ENCODE measurements at regions not wholly inside any gene's neighbourhood (a gene's known extent, or its start where the extent isn't known, plus 50 kb on each side); places are given as distances from the start of the nearest gene placed in this dataset.

DNA sequence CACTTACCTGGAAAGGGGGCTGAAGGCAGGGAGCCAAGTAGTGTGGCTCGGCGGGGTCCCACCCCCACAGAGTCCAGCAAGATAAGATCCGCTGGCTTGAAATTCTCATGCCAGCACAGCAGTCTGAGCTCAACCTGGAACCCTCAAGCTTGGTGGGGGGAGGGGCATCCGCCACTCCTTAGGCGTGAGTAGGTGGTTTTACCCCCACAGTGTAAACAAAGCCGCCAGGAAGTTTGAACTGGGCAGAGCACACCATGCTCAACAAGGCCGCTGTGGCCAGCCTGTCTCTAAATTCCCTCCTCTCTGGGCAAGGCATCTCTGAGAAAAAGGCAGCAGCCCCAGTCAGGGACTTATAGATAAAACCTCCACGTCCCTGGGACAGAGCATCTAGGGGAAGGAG, 156.3 kb downstream of the KBTBD8 start:
- DNase-seq (ENCODE audit: low read depth in 1 of 2, low spot score in 2 of 2) (peak; percentile 9 to 49), FAIRE-seq (no peak)
- Histone ChIP-seq H2BK20ac (ENCODE audit: low read length) (no peak overlapping the region), H3K4me1 (replicated peaks in 1 of 4; ENCODE audit: control insufficient read depth in 3 of 4, insufficient read depth in 4 of 4, low read length in 3 of 4) (peaks cover 0 to 5% (median 0%) of the 10 kb centered on the region in 4 experiments; a peak in 2 of 7 replicates), H2BK12ac (ENCODE audit: low read depth, low read length) (0 out of 2 replicates have a peak overlapping the region, but pooled peaks have one; percentile 23), H2BK15ac (ENCODE audit: low read length) (no peak overlapping the region), H3K56ac (replicated peaks; ENCODE audit: insufficient read length, low read depth, low read length) (no peak overlapping the region), H4K5ac (ENCODE audit: insufficient read length, low read depth, low read length) (no peak overlapping the region), H3K9me3 (ENCODE audit: insufficient read depth in 2 of 2, low read depth in 1 of 2, low read length in 1 of 2) (no peaks in the 10 kb centered on the region), H2BK120ac (replicated peaks; ENCODE audit: low read depth, low read length) (no peak overlapping the region), H3K4me3 (ENCODE audit: extremely low read depth in 1 of 4, insufficient read depth in 2 of 4, low read depth in 3 of 4, low read length in 4 of 4) (no peak overlapping the region), H3K4me2 (ENCODE audit: insufficient read depth in 1 of 2, low read depth in 2 of 2, low read length in 2 of 2) (no peak overlapping the region), H3K4ac (replicated peaks; ENCODE audit: insufficient read length, low read depth, low read length) (no peak overlapping the region), H2BK5ac (ENCODE audit: low read depth, low read length) (0 out of 2 replicates have a peak overlapping the region, but pooled peaks have one; percentile 39), H3K9ac (replicated peaks in 1 of 4; ENCODE audit: extremely low read depth in 1 of 4, low read depth in 3 of 4, low read length in 3 of 4) (no peak overlapping the region), H3K14ac (ENCODE audit: insufficient read length) (no peak overlapping the region), H2AFZ (ENCODE audit: low read length) (peak overlapping the region; percentile 91), H3K79me2 (ENCODE audit: control insufficient read depth in 1 of 2, insufficient read depth in 2 of 2, low read length in 2 of 2) (no peaks in the 10 kb centered on the region), H3K23me2 (ENCODE audit: low read depth, low read length) (no peaks in the 10 kb centered on the region), H2AK5ac (ENCODE audit: low read depth, low read length) (no peak overlapping the region), H3K23ac (ENCODE audit: insufficient read length) (no peak overlapping the region), H3K27ac (ENCODE audit: low read depth, low read length) (no peak overlapping the region), H3K18ac (ENCODE audit: extremely low read depth, low read length) (no peak overlapping the region), H3K27me3 (replicated peaks in 1 of 4; ENCODE audit: control insufficient read depth in 3 of 4, extremely low read depth in 1 of 4, insufficient read depth in 3 of 4, low read length in 3 of 4) (no peaks in the 10 kb centered on the region), H4K91ac (replicated peaks; ENCODE audit: insufficient read length, low read length) (no peak overlapping the region), H3K36me3 (ENCODE audit: control insufficient read depth in 2 of 4, insufficient read depth in 4 of 4, low read length in 3 of 4) (no peaks in the 10 kb centered on the region), H3K79me1 (ENCODE audit: low read depth, low read length) (no peaks in the 10 kb centered on the region), H4K8ac (ENCODE audit: extremely low read depth, insufficient read depth, low read length) (no peak overlapping the region), H4K20me1 (replicated peaks in 1 of 2; ENCODE audit: control insufficient read depth in 1 of 2, insufficient read depth in 2 of 2, low read length in 2 of 2) (no peaks in the 10 kb centered on the region)
- ChIA-PET CTCF (ENCODE audit: partially characterized antibody) (interaction anchor here (0.8 to 1.4 kb wide), 3 partner anchors 14 to 204 kb away, joined by 3 to 4 read pairs (median 3); no protein-coding TSS in a partner anchor), POLR2A (ENCODE audit: partially characterized antibody) (no interaction called here)
- 68% methylated on average over 8 of the region's 8 CpGs; no CpG with 5 or more reads in 1 of the 2 experiments for WGBS, 2 experiments (ENCODE audit: extremely low coverage in 1 of 2, insufficient coverage in 1 of 2, insufficient read length in 1 of 2, insufficient replicate concordance in 2 of 2, low coverage in 1 of 2, low lambda C conversion rate in 2 of 2, missing lambda C conversion rate in 1 of 2)
- no peak for TF ChIP-seq SIX5 (IDR thresholded peaks at IDR 0.05; ENCODE audit: low read depth, low read length)
- TF ChIP-seq EZH2 (IDR thresholded peaks at IDR 0.05; ENCODE audit: low read depth, low read length, severe bottlenecking): no peak

Measured in H1 (cell line).